MM.1S (cell line): ENCODE measurements at regions not wholly inside any gene's neighbourhood (a gene's known extent, or its start where the extent isn't known, plus 50 kb on each side); places are given as distances from the start of the nearest gene placed in this dataset.

Source experiments
- DNase-seq: peaks from one replicate; pipeline ENCODE4 v3.0.0-alpha.2; 2015
- H2AFZ ChIP-seq: fragments of 300-600 bp; sonication (generic); 2 replicates; pipeline ENCODE4 v1.6.0; 2016; ENCODE audit warnings: antibody characterized with exemption, low read length
- H3F3A ChIP-seq: fragments of 300-600 bp; sonication (generic); 2 replicates; pipeline ENCODE4 v1.6.1; 2016; ENCODE audit warnings: mild to moderate bottlenecking, antibody characterized with exemption, low read length, moderate library complexity, mixed read lengths; ENCODE audit not compliant: insufficient read depth
- H3K27ac ChIP-seq: fragments of 300-600 bp; sonication (generic); 2 replicates; pipeline ENCODE4 v1.5.1; 2016; ENCODE audit warnings: mild to moderate bottlenecking, low read length
- H3K27me3 ChIP-seq: fragments of 300-600 bp; sonication (generic); replicated peaks from 2 replicates; pipeline ENCODE4 v1.6.0; 2016; ENCODE audit warnings: low read length; ENCODE audit not compliant: insufficient read depth
- H3K36me3 ChIP-seq: fragments of 300-600 bp; sonication (generic); replicated peaks from 2 replicates; pipeline ENCODE4 v1.6.1; 2016; ENCODE audit warnings: mild to moderate bottlenecking, low read length, mixed read lengths; ENCODE audit not compliant: insufficient read depth
- H3K4me1 ChIP-seq: fragments of 300-600 bp; sonication (generic); 2 replicates; pipeline ENCODE4 v1.6.1; 2016; ENCODE audit warnings: low read length, mixed read lengths
- H3K4me2 ChIP-seq: fragments of 300-600 bp; sonication (generic); 2 replicates; pipeline ENCODE4 v1.6.0; 2016; ENCODE audit warnings: low read depth, low read length
- H3K4me3 ChIP-seq: fragments of 300-600 bp; sonication (generic); 2 replicates; pipeline ENCODE4 v1.5.1; 2016; ENCODE audit warnings: low read length, mixed read lengths
- H3K79me2 ChIP-seq: fragments of 300-600 bp; sonication (generic); 2 replicates; pipeline ENCODE4 v1.6.1; 2016; ENCODE audit warnings: mixed run types, low read length, mixed read lengths
- H3K9ac ChIP-seq: fragments of 300-600 bp; sonication (generic); 2 replicates; pipeline ENCODE4 v1.6.1; 2016; ENCODE audit warnings: low read length, mixed read lengths
- H3K9me2 ChIP-seq: fragments of 300-600 bp; sonication (generic); replicated peaks from 2 replicates; pipeline ENCODE4 v1.6.1; 2016; ENCODE audit warnings: mild to moderate bottlenecking, low read length, mixed read lengths; ENCODE audit not compliant: insufficient read depth
- H3K9me3 ChIP-seq: fragments of 300-600 bp; sonication (generic); replicated peaks from 2 replicates; pipeline ENCODE4 v1.6.1; 2016; ENCODE audit warnings: mild to moderate bottlenecking, low read length, mixed read lengths; ENCODE audit not compliant: insufficient read depth
- H4K20me1 ChIP-seq: fragments of 300-600 bp; sonication (generic); 2 replicates; pipeline ENCODE4 v1.6.1; 2016; ENCODE audit warnings: mild to moderate bottlenecking, low read length, moderate library complexity, mixed read lengths; ENCODE audit not compliant: insufficient read depth
- EZH2 ChIP-seq: fragments of 300-600 bp; sonication (generic); optimal IDR thresholded peaks from 2 replicates; pipeline ENCODE3; 2017; ENCODE audit warnings: low read depth, mild to moderate bottlenecking, antibody characterized with exemption, low read length, mixed read lengths
- EZH2phosphoT487 ChIP-seq: fragments of 300-600 bp; sonication (generic); IDR thresholded peaks from 2 replicates; pipeline ENCODE4 v1.6.1; 2018; ENCODE audit warnings: antibody characterized with exemption, low read length
- TF ChIP-seq, protein P1 (sequence below): fragments of 300-600 bp; sonication (generic); IDR thresholded peaks from 2 replicates; pipeline ENCODE4 v1.5.1; 2016; ENCODE audit warnings: antibody characterized with exemption, low read length, mixed read lengths

DNA sequence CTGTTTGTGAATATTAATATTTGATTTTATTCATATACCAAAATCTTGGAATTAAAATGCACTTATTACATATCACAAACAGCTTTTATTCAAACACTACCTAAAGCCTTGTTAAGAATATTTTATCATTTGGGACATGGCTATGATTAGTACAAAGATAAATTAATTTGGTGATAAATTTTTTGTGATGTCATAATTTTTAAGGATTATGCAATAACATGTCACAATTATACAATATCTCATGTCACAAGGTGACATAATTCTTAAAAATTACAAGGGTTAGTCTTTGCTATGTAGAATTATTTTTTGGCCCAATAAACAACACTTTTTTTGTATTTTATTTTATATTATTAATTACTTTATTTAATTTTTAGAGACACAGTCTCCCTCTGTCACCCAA, 113.7 kb downstream of the TMTC3 start:
- Histone ChIP-seq H3K36me3 (no peaks in the 10 kb centered on the region), H3K4me1 (no peaks in the 10 kb centered on the region), H3K4me3 (no peak overlapping the region), H3K27ac (no peak overlapping the region), H3F3A (no peaks in the 10 kb centered on the region), H4K20me1 (no peaks in the 10 kb centered on the region), H3K9ac (no peak overlapping the region), H3K27me3 (no peaks in the 10 kb centered on the region), H3K9me2 (no peaks in the 10 kb centered on the region), H3K79me2 (no peaks in the 10 kb centered on the region), H3K4me2 (no peak overlapping the region), H2AFZ (no peak overlapping the region), H3K9me3 (no peaks in the 10 kb centered on the region)
- TF ChIP-seq EZH2phosphoT487, result no peak
- TF ChIP-seq, protein P1, sequence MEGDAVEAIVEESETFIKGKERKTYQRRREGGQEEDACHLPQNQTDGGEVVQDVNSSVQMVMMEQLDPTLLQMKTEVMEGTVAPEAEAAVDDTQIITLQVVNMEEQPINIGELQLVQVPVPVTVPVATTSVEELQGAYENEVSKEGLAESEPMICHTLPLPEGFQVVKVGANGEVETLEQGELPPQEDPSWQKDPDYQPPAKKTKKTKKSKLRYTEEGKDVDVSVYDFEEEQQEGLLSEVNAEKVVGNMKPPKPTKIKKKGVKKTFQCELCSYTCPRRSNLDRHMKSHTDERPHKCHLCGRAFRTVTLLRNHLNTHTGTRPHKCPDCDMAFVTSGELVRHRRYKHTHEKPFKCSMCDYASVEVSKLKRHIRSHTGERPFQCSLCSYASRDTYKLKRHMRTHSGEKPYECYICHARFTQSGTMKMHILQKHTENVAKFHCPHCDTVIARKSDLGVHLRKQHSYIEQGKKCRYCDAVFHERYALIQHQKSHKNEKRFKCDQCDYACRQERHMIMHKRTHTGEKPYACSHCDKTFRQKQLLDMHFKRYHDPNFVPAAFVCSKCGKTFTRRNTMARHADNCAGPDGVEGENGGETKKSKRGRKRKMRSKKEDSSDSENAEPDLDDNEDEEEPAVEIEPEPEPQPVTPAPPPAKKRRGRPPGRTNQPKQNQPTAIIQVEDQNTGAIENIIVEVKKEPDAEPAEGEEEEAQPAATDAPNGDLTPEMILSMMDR, result no peak
- no peak for TF ChIP-seq EZH2
- DNase-seq, result no peak

DNA sequence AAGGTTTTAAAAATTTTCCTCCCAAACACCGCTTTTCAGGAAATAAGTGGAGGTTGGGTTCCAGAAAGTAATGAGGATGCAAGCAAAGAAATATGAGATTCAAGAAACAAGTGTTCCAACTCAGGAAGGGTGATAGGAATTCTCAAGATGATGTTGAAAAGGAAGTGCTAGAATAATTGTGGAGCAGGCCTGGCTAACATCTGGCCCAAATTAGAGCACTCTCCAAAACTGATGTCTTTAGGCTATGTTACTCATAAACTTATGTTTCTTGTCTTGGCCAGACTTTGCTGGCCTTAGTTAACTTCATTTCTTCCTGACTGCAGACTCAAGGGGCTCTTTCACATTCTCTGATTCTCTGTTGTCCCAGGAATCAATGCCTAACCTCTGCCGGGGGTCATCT, 116.3 kb downstream of the TMTC3 start:
- H2AFZ ChIP-seq, result no peak overlapping the region
- no peaks in the 10 kb centered on the region for H3K36me3 ChIP-seq
- TF ChIP-seq, protein P1, result no peak
- TF ChIP-seq EZH2phosphoT487 (no peak), EZH2 (no peak)
- no peaks in the 10 kb centered on the region for H3K9me3 ChIP-seq
- no peak overlapping the region for H3K9ac ChIP-seq
- H4K20me1 ChIP-seq, result no peaks in the 10 kb centered on the region
- H3K27me3 ChIP-seq, result no peaks in the 10 kb centered on the region
- H3K9me2 ChIP-seq, result no peaks in the 10 kb centered on the region
- no peak overlapping the region for H3K4me3 ChIP-seq
- no peaks in the 10 kb centered on the region for H3K4me1 ChIP-seq
- H3F3A ChIP-seq, result no peaks in the 10 kb centered on the region
- DNase-seq, result no peak
- no peaks in the 10 kb centered on the region for H3K79me2 ChIP-seq
- H3K4me2 ChIP-seq, result no peak overlapping the region
- no peak overlapping the region for H3K27ac ChIP-seq

DNA sequence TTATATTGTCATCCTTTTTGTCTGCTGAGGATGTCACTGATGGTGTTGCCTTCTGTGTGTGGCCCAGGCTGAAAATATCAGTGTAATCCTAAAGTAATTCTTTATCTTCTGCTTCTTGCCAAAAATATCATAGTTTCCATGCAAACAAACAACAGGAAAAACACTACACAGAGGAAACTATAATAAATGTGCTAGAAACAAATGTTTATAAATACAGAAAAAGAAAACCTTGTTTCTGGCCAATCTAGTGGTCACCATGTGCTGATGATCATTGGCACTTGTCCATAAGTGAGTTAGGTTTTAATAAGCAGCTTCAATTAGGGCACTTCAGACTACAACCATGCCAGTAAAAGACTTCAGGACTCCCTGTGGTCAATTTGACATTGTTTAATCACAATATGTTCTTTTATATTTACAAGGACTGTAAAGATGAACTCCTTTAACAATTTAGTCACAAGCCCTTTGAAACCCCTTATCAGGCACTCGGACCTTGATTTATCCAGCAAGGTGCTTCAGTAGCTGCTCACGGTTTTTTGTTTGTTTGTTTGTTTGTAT, 124.8 kb downstream of the TMTC3 start:
- Histone ChIP-seq H3K27me3 (no peaks in the 10 kb centered on the region), H3K9ac (no peak overlapping the region), H3K9me3 (no peaks in the 10 kb centered on the region), H3K4me2 (no peak overlapping the region), H3K79me2 (no peaks in the 10 kb centered on the region), H3K9me2 (no peaks in the 10 kb centered on the region), H3K36me3 (no peaks in the 10 kb centered on the region), H3K27ac (no peak overlapping the region), H3K4me3 (no peak overlapping the region), H4K20me1 (no peaks in the 10 kb centered on the region), H2AFZ (no peak overlapping the region), H3F3A (no peaks in the 10 kb centered on the region), H3K4me1 (no peaks in the 10 kb centered on the region)
- DNase-seq, result no peak
- TF ChIP-seq EZH2 (no peak), EZH2phosphoT487 (no peak)

DNA sequence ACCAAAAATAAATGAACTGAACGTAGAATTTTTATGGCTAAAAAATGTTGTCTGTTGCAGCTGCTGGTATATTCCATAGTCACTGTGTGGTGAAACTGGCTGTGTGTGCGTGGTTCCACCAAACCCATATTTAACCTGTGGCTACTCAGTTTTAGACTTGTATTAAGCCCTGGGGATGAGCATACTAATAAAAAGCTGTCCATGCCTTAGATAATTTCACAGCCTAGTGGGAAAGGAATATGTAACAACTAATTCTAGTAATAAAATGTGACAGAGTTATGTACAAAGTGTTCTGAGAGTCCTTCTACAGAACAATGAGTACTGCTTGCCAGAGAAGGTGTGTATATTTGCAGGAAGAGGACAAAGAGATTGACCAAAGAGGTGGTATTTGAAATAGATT, 125.5 kb downstream of the TMTC3 start:
- H3K27me3 ChIP-seq, result no peaks in the 10 kb centered on the region
- no peaks in the 10 kb centered on the region for H3K79me2 ChIP-seq
- H3K36me3 ChIP-seq, result no peaks in the 10 kb centered on the region
- no peak overlapping the region for H3K4me2 ChIP-seq
- H2AFZ ChIP-seq, result no peak overlapping the region
- H3K9ac ChIP-seq, result no peak overlapping the region
- no peaks in the 10 kb centered on the region for H3K9me2 ChIP-seq
- no peaks in the 10 kb centered on the region for H3F3A ChIP-seq
- TF ChIP-seq EZH2phosphoT487, result no peak
- TF ChIP-seq, protein P1, result no peak
- no peak for TF ChIP-seq EZH2
- no peaks in the 10 kb centered on the region for H4K20me1 ChIP-seq
- H3K27ac ChIP-seq, result no peak overlapping the region
- no peak overlapping the region for H3K4me3 ChIP-seq
- no peaks in the 10 kb centered on the region for H3K4me1 ChIP-seq
- DNase-seq, result no peak
- H3K9me3 ChIP-seq, result no peaks in the 10 kb centered on the region
